ENCODE measurements at regions not wholly inside any gene's neighbourhood (a gene's known extent, or its start where the extent isn't known, plus 50 kb on each side); places are given as distances from the start of the nearest gene placed in this dataset.

DNA sequence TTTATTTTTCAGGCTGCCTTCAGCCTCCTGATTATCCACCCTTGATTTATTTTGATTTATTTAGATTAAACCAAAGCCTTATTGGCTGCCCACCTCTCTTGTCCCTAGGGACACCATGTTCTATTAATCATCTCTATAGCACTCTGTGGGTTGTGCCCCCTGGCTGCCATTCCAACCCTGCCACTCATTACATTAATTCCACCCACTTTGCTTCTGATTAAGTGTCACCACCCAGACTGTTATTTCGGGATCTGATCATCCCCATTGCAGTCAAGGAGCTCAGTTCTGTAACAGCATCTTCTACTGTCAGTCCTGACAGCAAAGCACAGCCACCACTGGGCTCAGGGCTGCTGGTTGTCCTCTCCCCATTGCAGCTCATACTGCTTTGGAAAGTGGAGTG lies 175.1 kb upstream of the DDX18 start:
- DNase-seq (ENCODE audit: low read depth), result no peak

DNA sequence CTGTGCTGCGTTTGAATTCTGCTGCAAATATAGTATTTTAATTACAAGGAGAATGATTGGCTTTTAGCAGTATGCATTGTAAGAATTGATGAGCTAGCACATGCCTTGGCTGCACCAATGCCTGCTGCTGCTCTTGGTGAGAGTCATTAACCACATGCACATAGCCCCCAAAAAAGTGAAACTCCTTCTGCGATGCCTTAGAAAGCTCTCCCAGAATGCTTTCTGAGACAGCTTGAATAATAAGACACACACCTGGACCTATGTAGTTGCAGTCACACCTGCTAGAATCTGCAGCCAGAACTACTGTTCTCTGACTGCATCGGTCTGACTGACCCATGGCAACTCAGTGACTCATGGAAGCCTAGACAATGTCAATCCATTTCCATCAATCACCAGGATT lies 170.1 kb upstream of the DDX18 start:
- no peak for DNase-seq (ENCODE audit: low read depth)

DNA sequence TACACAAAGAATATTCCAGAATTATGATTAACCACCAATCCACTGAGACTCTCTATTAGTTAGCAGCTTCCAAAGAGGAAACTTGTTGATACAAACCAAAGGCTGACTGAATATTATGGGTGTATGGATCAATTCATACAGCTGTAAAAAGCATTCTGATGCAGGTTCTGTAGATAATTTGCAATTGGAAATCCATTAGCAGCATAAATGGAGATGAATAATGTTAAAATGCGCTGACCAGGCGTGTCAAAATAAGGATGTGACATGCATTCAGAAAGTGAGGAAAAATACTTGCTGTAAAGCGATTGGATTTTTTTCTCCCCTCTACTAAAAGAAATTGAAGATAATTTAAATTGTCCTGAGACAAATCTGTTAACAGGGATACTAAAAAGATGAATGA lies 169.0 kb upstream of the DDX18 start:
- DNase-seq (ENCODE audit: low read depth), result no peak

DNA sequence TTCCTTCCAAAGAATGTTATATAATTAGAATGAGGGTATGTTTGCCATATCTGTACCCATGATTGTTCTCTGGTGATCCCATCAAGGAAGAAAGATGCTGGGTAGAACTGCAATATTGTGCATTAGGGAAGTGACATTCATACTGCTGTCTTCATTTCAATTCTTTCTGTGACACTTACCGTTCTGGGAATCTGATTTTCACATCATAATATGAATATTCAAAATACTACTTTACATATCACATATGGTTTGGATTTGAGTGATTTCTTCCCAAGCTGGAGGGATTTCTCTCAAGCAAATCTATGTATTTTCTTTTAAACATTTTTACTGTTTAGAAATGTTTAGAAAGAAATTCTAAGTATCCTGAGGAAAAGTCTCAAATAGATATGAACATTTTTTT lies 168.4 kb upstream of the DDX18 start:
- DNase-seq (ENCODE audit: low read depth), result no peak

DNA sequence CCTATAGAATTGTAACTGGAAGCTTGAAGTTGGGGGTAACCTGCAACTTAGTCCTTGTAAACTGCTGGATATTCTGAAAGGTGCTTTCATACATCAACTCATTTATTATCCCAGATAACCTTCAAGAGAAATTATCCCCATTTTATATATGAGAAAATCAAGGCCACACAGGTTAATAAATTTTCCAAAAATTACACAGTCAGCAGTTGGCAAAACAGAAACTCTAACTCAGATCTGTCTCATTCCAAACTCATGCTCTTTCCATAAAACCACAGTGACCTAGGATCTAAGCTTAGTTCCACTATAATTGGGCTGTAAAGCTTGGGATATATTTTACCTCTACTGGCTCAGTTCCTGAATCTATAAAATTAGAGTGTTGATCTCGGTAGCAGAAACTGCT lies 167.6 kb upstream of the DDX18 start:
- no peak for DNase-seq (ENCODE audit: low read depth)

DNA sequence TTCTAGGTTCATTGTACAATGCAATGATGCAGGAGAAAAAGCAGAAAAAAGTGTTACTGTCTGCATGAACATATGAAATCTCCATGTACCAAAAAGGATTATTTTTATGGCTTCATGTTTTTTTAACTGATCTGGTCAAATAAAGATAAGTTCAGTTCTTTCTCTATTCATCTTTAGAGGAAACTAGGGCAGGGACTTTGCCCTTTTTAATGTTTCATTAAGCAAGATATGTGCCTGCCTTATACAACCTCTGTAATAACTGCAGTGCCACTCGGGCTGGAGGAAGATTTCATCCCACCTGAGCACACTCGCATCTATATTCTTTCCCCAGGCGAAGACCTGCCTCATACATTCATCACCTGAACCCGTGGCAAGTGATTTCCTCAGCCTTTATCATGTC lies 157.9 kb upstream of the DDX18 start:
- DNase-seq (ENCODE audit: low read depth), result no peak

DNA sequence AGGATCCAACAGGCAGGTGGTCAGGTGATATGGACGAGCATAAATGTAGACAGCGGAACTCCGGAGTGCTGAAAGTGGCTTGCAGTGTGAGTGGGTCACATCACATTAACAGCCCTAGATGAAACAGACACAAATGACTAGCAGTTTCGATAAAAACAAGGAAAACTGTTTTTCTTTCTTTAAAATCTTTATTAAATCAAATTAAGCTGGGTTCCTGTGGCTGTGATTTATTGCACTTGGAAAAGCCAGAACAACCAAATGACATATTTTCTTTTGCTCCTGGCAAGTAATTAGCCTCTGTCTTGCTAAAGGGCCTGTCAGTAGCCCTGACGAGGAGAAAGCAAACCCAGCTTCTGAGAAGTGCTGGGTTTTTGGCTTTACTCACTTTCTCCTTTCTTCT lies 152.9 kb upstream of the DDX18 start:
- no peak for DNase-seq (ENCODE audit: low read depth)

DNA sequence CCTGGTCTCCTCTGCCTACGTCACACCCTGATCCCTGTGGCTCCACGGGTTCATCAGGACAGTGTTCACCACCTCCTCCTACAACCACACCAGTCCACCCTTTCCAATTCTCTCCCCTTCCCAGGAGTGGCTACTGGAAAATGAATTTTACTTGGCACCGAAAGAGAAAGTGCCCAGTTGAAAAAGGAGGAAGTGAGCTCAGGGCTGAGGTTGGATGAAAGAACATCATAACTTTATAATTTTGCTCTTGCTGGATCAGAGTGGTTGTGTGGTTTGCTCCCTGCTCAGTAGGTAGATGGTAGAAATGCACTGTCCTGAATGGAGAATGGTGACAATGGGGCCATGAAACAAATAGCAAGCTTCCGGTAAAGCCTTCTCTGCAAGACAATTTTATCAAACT lies 140.3 kb upstream of the DDX18 start:
- DNase-seq (ENCODE audit: low read depth), result no peak

DNA sequence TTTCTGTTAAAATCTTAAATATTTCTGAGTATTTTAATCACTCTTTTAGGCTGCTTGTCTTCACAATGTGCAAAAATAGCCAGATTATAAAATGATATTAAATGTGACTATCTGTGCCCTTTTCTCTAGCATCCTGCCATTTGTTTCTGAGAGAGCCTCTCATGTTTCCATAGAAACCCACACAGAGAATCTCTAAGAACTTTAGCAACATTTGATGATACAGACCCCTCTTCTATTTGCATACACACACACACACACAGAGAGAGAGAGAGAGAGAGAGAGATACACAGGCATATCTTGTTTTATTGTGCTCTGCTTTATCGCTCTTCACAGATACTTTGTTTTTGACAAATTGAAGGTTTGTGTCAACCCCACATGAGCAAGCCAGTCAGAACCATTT lies 134.5 kb upstream of the DDX18 start:
- DNase-seq (ENCODE audit: low read depth), result no peak

DNA sequence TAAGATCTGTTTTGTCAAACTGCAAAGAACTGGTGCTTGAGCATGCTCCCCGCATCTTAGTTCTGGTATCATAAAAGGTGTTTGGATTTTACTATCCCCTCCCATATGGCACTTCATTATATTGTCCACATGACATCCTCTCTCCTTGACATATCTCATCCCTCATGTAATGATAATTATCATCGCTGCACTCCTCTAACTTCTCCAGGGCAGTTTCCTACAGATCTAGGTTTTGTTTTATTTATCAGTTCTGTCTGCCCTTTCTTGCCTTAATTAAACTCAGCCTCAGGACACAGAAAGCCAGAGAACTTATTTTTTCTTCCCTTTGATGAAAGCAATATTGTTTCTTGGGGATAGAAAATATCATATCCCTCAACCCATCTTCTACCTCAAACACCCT lies 129.6 kb upstream of the DDX18 start:
- no peak for DNase-seq (ENCODE audit: low read depth)

DNA sequence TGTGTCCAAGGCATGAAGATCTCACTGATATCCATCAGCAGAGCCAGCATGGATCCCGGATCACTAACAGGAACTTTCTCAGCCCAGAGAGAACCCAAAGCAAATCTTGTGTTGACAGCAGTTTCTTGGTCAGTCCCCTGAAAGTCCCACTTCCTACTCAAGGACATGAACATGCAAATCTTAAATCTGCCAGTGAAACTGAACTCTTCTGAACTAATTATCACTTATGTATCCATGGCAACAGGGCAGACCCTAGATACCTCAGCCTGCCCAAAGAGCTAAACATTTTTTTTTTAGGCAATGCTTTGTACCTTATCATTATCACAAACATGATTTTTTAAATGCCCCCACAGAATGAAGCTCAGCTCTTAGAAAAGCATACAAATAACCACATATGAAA lies 127.8 kb upstream of the DDX18 start:
- DNase-seq (ENCODE audit: low read depth), result no peak

DNA sequence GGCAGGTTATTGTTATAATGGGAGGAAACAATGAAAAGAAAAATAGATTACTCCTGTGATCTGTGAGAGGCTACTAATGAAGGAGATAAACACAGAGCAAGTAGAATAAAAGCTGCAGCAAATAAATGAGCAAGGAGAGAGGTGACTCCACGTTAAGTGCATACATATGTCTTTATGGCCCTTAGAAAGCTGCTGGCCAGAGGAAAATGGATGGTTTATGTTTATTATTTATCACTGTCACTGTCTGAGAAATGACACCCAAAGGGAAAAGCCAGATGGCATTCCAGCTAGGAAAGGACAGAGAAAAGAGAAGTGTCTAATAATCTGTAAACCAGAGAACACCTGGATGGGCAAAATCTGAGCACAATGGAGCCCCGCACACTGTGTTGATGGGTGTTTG lies 122.9 kb upstream of the DDX18 start:
- no peak for DNase-seq (ENCODE audit: low read depth)

DNA sequence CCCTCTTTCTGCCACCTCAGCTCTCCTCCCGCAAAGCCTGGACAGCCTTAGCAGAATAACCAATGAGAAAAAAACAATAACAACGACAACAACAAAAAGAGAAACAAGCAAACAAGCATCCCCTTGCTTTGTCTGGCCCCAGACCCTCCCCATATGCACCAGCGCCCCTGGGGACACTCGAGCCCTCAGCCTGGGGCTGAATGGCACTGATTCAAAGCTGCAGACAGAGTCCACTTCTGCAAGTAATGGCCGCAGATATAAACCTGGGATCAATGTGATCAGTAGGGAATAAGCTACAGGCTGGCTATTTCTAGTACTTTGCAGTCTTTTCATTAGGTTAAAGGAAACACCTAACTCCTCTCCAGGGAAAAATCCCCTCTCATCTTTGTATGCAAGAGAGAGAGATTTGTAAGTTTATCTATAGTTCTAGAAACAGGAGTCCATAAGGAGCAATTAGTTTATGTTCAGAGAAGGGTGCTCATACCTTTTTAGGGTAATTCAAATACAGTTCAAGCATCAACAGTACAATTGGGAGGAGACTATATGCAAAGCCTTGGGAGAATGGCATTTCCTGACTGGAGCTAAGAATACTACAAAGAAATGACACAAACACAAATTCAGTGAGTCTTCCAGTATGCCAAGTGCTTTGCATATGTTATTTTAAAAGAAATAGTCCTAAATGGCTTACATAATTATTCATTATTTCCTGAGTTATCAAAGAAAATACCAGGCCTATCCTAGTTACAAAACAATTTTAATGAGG lies 122.3 kb upstream of the DDX18 start:
- no peak for DNase-seq (ENCODE audit: low read depth)

DNA sequence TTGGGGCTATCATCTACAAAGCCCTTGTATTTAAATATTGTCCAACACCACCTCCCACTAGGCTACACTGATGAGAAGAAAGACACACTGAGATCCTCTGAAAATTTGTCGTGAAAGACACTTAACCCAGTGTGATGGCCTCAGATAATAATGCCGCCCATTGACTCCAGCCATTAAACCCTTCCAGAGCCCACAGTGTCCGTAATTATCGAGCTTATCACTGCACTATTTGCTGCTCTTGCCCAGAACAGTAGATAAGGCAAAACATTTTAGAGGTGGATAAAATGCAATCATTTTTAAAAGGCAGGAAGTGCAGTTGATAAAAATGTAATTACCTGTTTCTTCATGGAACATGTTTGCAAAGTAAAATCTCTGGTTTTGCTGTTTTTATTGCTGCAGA lies 121.3 kb upstream of the DDX18 start:
- no peak for DNase-seq (ENCODE audit: low read depth)

DNA sequence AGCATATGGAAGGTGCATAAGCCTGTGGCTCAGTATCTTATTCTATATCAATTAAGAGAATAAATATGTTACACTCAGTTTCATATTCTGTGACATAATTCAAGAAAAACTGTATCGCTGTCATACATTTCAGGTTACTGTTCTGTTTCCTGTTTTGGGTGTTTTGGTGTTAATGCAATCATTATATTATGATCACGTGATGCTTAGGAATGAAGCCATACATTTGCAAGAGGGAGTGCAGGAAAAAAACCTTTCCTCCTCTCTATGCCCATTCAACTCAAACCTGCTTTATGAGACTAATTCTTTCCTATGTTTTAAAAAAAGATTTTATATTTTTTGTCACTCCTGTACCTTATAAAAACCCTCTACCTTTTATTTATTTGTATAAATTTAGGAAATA lies 120.8 kb upstream of the DDX18 start:
- no peak for DNase-seq (ENCODE audit: low read depth)

DNA sequence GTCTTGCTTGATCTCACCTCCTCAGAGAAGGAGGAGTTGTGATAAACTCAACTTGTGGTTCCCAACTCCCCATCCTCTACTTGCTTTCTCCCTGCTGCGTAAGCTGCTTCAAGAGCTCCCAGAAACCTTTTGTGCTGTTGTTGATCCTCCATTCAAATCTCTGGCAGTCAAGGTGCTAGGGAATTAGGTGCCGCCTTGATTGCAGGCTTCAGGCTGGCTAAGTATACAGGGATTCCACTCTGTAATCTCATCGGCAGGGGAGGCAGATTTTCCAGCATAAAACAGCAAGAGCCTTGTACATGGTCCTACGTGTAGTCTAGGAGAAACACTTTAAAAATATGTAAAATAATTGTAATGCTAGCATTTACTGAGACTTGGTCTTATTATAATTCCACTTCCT lies 116.2 kb upstream of the DDX18 start:
- DNase-seq (ENCODE audit: low read depth), result no peak

DNA sequence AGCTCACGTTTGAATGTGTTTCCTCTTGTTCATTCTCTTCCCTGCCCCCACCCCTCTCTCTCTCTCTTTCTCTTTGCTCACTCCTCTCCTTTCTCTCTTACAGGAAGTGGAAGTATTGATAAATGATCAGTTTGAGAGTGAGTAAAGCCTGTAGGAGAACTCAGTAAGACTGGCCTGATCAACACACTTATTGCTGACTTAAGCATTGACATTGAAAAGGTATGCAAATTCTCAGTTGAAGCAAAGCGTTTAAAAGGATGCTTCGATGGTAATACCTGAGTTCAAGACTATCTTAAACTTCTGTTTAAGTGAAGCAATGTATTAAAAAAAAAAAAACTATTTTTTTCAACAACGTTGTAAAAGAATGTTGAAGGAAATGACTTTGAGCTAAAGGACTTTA lies 115.7 kb upstream of the DDX18 start:
- DNase-seq (ENCODE audit: low read depth), result no peak

DNA sequence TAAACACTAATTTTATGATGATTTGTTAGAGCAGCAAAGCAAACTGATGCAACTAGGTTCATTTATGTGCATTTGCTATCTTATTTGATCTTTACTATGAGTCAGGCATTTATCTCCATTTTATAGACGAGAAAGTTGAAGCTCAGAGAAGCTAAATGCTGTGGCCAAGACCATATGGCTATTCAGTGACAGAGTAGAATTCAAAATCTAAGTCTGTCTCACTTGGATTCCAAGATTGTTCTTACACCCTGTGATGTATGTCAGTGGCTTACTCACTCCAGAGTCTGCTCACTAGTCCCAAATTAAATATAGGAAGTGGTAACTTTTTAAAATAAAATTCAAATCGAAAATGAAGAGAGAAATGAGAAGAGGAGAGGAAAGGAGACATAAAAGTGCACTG lies 114.0 kb upstream of the DDX18 start:
- DNase-seq (ENCODE audit: low read depth), result no peak

DNA sequence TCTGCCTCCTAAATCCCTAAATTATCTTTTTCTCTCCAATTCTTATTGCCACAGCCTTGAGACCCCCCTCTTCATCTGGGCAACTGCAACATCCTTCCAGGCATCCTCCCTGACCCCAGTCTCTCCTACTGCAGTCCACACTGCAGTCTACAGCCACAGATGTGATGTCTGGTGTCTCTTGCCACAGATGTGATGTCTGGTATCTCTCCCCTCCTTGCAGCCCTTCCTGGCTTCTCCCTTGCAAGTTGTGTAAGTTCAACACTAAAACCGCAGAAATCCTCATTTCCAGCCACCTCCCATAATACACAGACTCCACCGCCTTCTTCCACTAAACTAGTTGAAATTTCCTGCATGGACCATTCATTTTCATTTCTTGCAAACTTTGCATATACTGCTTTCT lies 113.1 kb upstream of the DDX18 start:
- no peak for DNase-seq (ENCODE audit: low read depth)

DNA sequence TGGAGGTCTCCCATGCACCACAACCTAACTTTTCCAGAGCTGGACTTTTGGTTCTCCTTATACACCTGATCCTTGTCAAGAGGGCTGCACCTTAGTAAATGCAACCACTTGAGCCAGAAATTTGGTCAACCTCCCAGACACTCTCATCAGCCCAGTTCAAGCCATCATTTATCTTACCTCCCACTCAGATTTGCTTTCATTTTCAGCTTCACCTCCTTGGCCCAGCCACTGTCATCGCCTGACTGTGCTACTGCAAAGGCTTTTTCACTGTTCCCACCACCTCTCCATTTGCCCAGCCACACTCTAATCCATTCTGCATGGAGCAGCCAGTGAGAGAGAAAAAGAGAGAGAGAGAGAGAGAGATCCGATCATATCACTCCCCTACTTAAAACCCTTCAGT lies 112.4 kb upstream of the DDX18 start:
- no peak for DNase-seq (ENCODE audit: low read depth)

DNA sequence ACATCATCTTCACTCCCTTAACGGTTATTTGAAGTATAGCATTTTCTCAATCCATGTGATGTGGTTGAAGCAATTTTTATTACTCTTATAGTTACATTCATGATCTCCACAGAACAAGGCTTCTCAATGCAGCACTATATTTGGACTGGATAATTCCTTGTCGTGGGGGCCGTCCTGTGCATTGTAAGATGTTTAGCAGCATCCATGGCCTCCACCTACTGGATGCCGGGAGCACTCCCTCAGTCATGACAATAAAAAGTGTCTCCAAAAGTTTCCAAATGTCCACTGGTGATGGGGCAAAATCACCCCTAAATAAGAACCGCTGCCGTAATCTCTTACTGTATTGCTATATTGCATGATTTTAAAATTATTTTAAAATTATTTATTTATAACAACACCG lies 110.6 kb upstream of the DDX18 start:
- no peak for DNase-seq (ENCODE audit: low read depth)

DNA sequence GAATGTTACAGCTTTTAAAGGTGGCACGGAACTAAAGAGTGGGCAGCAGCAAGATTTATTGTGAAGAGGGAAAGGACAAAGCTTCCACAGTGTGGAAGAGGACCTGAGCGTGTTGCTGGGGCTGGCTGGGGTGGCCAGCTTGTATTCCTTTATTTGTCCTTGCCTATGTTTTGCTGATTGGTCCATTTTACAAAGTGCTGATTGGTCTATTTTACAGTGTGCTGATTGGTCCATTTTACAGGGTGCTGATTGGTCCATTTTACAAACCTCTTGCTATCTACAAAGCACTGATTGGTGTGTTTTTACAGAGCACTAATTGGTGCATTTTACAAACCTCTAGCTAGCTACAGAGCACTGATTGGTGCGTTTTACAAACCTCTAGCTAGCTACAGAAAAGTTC lies 109.7 kb upstream of the DDX18 start:
- no peak for DNase-seq (ENCODE audit: low read depth)

DNA sequence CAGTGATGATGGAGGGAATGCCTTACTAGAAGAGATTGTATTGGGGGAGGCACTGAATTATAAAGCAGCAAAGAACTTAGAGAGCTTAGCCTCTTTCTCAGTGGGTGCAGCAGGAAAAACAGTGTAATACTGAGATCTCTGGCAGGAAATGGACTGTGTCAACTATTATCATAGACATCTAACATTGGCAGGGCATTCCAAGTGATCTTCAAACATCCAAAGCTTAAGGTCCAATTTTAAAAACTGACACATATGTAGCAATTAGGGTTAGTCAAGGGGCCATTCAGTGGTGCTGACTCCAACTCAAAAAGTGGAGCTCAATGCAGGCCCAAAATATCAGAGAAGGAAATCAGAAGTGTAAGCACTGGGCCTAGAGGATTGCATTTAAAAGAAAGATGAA lies 106.6 kb upstream of the DDX18 start:
- no peak for DNase-seq (ENCODE audit: low read depth)

DNA sequence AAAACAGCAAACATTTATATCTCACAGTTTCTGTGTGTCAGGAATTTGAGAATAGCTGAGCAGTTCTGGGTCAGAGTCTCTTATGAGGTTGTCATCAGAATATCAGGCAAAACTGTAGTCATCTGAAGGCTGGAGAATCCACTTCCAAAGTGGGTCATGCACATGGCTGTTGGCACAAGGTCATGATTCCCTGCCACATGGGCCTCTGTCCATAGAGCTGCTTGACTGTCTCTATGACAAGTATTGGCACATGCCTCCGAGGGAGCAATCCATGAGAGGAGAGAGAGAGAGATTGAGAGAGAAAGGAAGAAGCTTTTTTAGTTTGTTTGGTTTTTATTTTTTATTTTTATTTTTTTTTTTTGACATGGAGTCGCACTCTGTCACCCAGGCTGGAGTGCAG lies 101.8 kb upstream of the DDX18 start:
- no peak for DNase-seq (ENCODE audit: low read depth)

DNA sequence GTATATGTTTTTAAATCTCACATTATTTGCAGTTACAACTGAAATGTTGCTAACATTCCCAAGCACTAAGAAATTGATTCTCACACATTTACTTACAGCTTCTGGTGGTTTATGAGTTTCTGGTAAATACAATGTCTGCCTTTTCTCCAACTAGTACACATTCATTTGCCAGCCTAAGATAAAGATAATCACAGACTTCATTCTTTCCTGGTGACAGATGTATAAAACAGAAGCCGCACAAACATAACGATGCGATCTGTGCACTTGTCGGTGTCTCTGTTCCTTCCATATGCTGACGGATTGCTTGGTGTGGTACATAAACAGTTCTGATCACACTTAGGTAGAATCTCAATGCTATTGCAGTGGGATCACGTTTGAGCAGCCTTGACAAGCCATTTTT lies 100.4 kb upstream of the DDX18 start:
- no peak for DNase-seq (ENCODE audit: low read depth)

Data from GM04503 (cell line).